ENCODE measurements at regions not wholly inside any gene's neighbourhood (a gene's known extent, or its start where the extent isn't known, plus 50 kb on each side); places are given as distances from the start of the nearest gene placed in this dataset.
"Not testable (repeated sequence)": the region's sequence is repeated elsewhere in the genome, so short reads cannot be mapped to it uniquely, and the experiment has no call there.

DNA sequence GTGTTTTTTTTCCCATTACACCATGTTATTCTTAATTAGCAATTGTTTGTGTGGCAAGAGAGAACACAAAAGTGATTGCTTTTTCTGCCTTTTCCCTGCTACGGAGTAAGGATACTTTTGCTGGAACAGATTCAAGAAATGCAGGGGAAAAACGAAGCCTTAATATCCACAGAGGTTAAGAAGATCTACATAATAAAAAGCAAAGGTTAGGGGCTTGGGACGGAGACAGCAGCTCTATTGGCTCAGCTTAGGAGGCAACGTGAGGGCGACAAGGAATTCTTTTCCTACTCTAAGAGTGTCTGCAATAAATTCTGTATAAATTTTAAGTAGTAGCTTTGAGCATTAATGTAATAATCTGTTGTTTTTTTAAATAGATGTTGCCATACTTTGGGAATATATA, 693.3 kb downstream of the DTWD2 start:
- no peak for DNase-seq (ENCODE audit: low spot score)
- H3K27me3 ChIP-seq (replicated peaks; ENCODE audit: insufficient read depth): no peaks in the 10 kb centered on the region
- TF ChIP-seq POLR2A (IDR thresholded peaks at IDR 0.05) (no peak), POLR2AphosphoS5 (IDR thresholded peaks at IDR 0.05) (no peak)
- TF ChIP-seq, protein P1, sequence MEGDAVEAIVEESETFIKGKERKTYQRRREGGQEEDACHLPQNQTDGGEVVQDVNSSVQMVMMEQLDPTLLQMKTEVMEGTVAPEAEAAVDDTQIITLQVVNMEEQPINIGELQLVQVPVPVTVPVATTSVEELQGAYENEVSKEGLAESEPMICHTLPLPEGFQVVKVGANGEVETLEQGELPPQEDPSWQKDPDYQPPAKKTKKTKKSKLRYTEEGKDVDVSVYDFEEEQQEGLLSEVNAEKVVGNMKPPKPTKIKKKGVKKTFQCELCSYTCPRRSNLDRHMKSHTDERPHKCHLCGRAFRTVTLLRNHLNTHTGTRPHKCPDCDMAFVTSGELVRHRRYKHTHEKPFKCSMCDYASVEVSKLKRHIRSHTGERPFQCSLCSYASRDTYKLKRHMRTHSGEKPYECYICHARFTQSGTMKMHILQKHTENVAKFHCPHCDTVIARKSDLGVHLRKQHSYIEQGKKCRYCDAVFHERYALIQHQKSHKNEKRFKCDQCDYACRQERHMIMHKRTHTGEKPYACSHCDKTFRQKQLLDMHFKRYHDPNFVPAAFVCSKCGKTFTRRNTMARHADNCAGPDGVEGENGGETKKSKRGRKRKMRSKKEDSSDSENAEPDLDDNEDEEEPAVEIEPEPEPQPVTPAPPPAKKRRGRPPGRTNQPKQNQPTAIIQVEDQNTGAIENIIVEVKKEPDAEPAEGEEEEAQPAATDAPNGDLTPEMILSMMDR (IDR thresholded peaks at IDR 0.05): no peak
- H3K9me3 ChIP-seq: no peaks in the 10 kb centered on the region
- intact Hi-C loops (cut with DNase I): no loop called here
- H3K27ac ChIP-seq: no peak overlapping the region
- WGBS: 60% methylated on average over 5 of the region's 5 CpGs
- H3K36me3 ChIP-seq: no peaks in the 10 kb centered on the region
- no peaks in the 10 kb centered on the region for H3K4me1 ChIP-seq (replicated peaks)
- no peak overlapping the region for H3K4me3 ChIP-seq

DNA sequence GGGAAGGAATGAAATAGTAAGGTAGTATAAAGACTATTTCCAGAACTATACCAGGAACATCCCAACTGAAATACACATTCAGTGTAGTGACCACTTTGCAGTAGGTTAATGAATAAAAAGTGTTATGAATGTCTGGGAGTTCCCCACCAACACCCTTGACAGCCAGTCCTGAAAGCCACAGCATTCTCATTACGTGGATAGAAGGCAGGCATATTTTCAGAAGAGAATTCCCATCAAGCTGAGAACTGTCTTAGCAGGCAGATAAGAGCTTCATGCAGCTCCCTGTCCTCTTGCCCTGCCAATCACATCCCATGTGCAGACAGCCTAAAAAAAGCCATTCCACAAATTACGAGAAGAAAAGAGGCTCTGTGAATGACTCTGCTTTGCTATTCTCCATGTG, 695.0 kb downstream of the DTWD2 start:
- no peaks in the 10 kb centered on the region for H3K27me3 ChIP-seq (replicated peaks; ENCODE audit: insufficient read depth)
- no peaks in the 10 kb centered on the region for H3K36me3 ChIP-seq
- no peaks in the 10 kb centered on the region for H3K4me1 ChIP-seq (replicated peaks)
- H3K4me3 ChIP-seq: no peak overlapping the region
- no peak overlapping the region for H3K27ac ChIP-seq
- DNase-seq (ENCODE audit: low spot score): no peak
- 87% methylated on average over 2 of the region's 2 CpGs for WGBS
- intact Hi-C loops (cut with DNase I): no loop called here
- H3K9me3 ChIP-seq: no peaks in the 10 kb centered on the region
- TF ChIP-seq POLR2AphosphoS5 (IDR thresholded peaks at IDR 0.05) (no peak), POLR2A (IDR thresholded peaks at IDR 0.05) (no peak)
- TF ChIP-seq, protein P1 (IDR thresholded peaks at IDR 0.05): no peak

DNA sequence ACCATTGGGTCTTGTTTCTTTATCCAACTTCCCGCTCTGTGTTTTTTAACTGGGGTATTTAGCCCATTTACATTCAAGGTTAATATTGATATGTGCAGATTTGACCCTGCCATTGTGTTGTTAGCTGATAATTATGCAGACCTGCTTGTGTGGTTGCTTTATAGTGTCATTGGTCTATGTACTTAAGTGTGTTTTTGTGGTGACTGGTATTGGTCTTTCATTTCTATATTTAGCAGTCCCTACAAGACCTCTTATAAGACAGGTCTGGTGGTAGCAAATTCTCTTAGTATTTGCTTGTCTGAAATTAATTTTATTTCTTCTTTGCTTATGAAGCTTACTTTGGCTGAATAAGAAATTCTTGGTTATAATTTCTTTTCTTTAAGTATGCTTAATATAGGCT, 698.1 kb downstream of the DTWD2 start:
- Histone ChIP-seq H3K4me1 (replicated peaks) (no peaks in the 10 kb centered on the region), H3K9me3 (no peaks in the 10 kb centered on the region), H3K27ac (no peak overlapping the region), H3K4me3 (no peak overlapping the region), H3K36me3 (no peaks in the 10 kb centered on the region), H3K27me3 (replicated peaks; ENCODE audit: insufficient read depth) (no peaks in the 10 kb centered on the region)
- intact Hi-C loops (cut with DNase I): no loop called here
- DNase-seq (ENCODE audit: low spot score): no peak
- WGBS: 97% methylated on average over 1 of the region's 1 CpG
- TF ChIP-seq, protein P1 (IDR thresholded peaks at IDR 0.05): no peak
- TF ChIP-seq POLR2A (IDR thresholded peaks at IDR 0.05) (no peak), POLR2AphosphoS5 (IDR thresholded peaks at IDR 0.05) (no peak)

DNA sequence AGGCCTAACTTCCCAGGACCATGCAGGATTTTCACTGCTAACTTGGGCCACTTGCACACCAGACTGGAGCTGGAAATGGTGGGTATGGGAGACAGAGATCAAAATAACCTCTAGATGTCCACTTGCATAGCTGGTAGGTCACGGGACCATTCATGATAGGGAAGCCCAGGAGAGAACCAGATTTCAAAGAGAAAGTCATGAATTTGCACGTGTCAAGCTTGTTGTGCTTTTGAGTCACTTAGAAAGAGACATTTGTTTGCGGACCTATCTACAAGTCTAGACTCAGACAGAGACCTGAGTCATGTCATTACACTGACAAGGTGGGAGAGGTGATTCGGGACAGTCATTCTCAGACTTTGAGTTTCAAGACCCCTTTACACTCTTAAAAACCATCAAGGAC, 704.1 kb downstream of the DTWD2 start:
- H3K4me3 ChIP-seq; H3K36me3 ChIP-seq; H3K27ac ChIP-seq; H3K9me3 ChIP-seq; DNase-seq (ENCODE audit: low spot score); H3K27me3 ChIP-seq (replicated peaks; ENCODE audit: insufficient read depth); intact Hi-C loops (cut with DNase I); H3K4me1 ChIP-seq (replicated peaks): not testable (repeated sequence)
- WGBS: 71% methylated on average over 4 of the region's 4 CpGs

DNA sequence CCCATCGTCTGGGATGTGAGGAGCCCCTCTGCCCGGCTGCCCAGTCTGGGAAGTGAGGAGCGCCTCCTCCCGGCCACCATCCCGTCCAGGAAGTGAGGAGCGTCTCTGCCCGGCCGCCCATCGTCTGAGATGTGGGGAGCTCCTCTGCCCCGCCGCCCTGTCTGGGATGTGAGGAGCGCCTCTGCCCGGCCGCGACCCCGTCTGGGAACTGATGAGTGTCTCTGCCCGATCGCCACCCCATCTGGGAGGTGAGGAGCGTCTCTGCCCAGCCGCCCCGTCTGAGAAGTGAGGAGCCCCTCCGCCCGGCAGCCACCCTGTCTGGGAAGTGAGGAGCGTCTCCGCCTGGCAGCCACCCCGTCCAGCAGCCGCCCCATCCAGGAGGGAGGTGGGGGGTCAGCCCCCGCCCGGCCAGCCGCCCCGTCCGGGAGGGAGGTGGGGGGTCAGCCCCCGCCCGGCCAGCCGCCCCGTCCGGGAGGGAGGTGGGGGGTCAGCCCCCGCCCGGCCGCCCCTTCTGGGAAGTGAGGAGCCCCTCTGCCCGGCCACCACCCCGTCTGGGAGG, 705.8 kb downstream of the DTWD2 start:
- H3K27ac ChIP-seq; H3K4me3 ChIP-seq; H3K4me1 ChIP-seq (replicated peaks); DNase-seq (ENCODE audit: low spot score); H3K27me3 ChIP-seq (replicated peaks; ENCODE audit: insufficient read depth); intact Hi-C loops (cut with DNase I); H3K36me3 ChIP-seq; H3K9me3 ChIP-seq: not testable (repeated sequence)
- 93% methylated on average over 41 of the region's 42 CpGs for WGBS

DNA sequence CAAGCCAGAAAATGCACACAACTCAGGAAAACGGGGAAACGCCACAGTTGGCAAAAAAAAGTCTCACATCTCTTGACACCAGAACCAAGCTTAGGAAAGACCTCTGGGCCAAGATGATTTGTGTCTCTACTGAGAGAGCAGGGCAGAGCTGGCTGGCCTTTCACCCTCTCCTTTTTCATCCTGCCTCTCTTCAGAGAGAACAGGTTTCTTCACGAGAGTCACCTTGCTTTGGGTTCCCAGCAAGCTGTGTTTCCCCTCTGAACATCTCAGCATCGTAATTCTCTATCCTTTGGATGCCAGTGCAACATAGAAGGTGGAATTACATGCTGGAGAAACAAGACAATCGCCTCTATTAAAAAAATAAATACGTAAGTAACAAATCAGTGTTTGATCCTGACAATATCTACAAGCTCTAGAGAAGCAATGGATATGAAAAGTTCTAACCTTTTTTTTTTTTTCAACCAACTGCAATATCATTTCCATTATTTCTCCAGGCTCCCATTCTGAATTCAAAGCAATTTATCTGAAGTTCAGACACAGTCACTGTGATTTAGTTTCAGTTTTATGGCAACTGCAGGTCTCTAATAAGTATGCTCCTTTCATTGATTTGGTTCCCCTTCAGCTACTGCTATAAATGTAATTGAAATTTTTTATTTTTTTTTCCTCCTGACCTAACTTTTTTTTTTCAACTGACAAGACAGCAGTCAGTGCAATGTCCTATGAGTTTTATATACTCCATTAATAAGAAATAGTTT, 708.6 kb downstream of the DTWD2 start:
- no peak overlapping the region for H3K4me3 ChIP-seq
- intact Hi-C loops (cut with DNase I): no loop called here
- no peaks in the 10 kb centered on the region for H3K36me3 ChIP-seq
- no peaks in the 10 kb centered on the region for H3K4me1 ChIP-seq (replicated peaks)
- no peaks in the 10 kb centered on the region for H3K27me3 ChIP-seq (replicated peaks; ENCODE audit: insufficient read depth)
- H3K27ac ChIP-seq: no peak overlapping the region
- no peak for DNase-seq (ENCODE audit: low spot score)
- no peaks in the 10 kb centered on the region for H3K9me3 ChIP-seq
- TF ChIP-seq, protein P1 (IDR thresholded peaks at IDR 0.05): no peak
- TF ChIP-seq POLR2AphosphoS5 (IDR thresholded peaks at IDR 0.05): no peak
- no peak for TF ChIP-seq POLR2A (IDR thresholded peaks at IDR 0.05)
- WGBS: 89% methylated on average over 6 of the region's 6 CpGs
